ENCODE measurements at regions not wholly inside any gene's neighbourhood (a gene's known extent, or its start where the extent isn't known, plus 50 kb on each side); places are given as distances from the start of the nearest gene placed in this dataset.

GRCh38 chr13:34640179-34640992, 301.7 kb upstream of the NBEA start:
- no TSS peak for BruUV-seq (replicated peaks)
- CTCF ChIA-PET = no interaction called here
- Histone ChIP-seq H4K20me1 (ENCODE audit: insufficient read depth) (no peaks in the 10 kb centered on the region), H3K4me3 (no peak overlapping the region), H3K79me2 (ENCODE audit: low read depth) (no peaks in the 10 kb centered on the region), H3K27ac (no peak overlapping the region), H3K36me3 (ENCODE audit: low read depth) (no peaks in the 10 kb centered on the region), H3F3A (ENCODE audit: insufficient read depth, low read depth) (no peaks in the 10 kb centered on the region), H3K27me3 (ENCODE audit: insufficient read depth, low read depth) (no peaks in the 10 kb centered on the region), H3K4me1 (replicated peaks; ENCODE audit: insufficient read depth) (no peaks in the 10 kb centered on the region), H3K9me3 (ENCODE audit: insufficient read depth, low read depth) (no peaks in the 10 kb centered on the region), H3K4me2 (no peak overlapping the region), H3K9me2 (ENCODE audit: insufficient read depth) (no peaks in the 10 kb centered on the region), H2AFZ (no peak overlapping the region)
- POLR2A ChIA-PET (ENCODE audit: unreplicated experiment) = no interaction called here
- no peak for DNase-seq
- TF ChIP-seq EZH2 (IDR thresholded peaks at IDR 0.05; ENCODE audit: low read depth) = no peak
- intact Hi-C loops (cut with micrococcal nuclease; ENCODE audit: unreplicated experiment) = no loop called here

- no peaks in the 10 kb centered on the region for H3K36me3 ChIP-seq (ENCODE audit: low read depth)
- H3F3A ChIP-seq (ENCODE audit: insufficient read depth, low read depth) = no peaks in the 10 kb centered on the region
- no peaks in the 10 kb centered on the region for H3K27me3 ChIP-seq (ENCODE audit: insufficient read depth, low read depth)
- H3K4me2 ChIP-seq = no peak overlapping the region
- no peaks in the 10 kb centered on the region for H3K9me2 ChIP-seq (ENCODE audit: insufficient read depth)
- CTCF ChIA-PET = no interaction called here
- no peak overlapping the region for H3K27ac ChIP-seq
- POLR2A ChIA-PET (ENCODE audit: unreplicated experiment) = no interaction called here
- no peaks in the 10 kb centered on the region for H4K20me1 ChIP-seq (ENCODE audit: insufficient read depth)
- H3K4me1 ChIP-seq (replicated peaks; ENCODE audit: insufficient read depth) = no peaks in the 10 kb centered on the region
- TF ChIP-seq CTCF (conservative IDR thresholded peaks at IDR 0.05) (no peak), EZH2 (IDR thresholded peaks at IDR 0.05; ENCODE audit: low read depth) (no peak)
- no peak for DNase-seq
- H3K9me3 ChIP-seq (ENCODE audit: insufficient read depth, low read depth) = no peaks in the 10 kb centered on the region
- H2AFZ ChIP-seq = no peak overlapping the region
- BruUV-seq (replicated peaks) = no TSS peak
- no peak overlapping the region for H3K4me3 ChIP-seq
- no peaks in the 10 kb centered on the region for H3K79me2 ChIP-seq (ENCODE audit: low read depth)
- intact Hi-C loops (cut with micrococcal nuclease; ENCODE audit: unreplicated experiment) = no loop called here
Observed at GRCh38 chr13:34640993-34641330, 301.1 kb upstream of the NBEA start.

- ChIA-PET POLR2A (ENCODE audit: unreplicated experiment) (no interaction called here), CTCF (no interaction called here)
- no TSS peak for BruUV-seq (replicated peaks)
- no peak for TF ChIP-seq CTCF (conservative IDR thresholded peaks at IDR 0.05)
- Histone ChIP-seq H3K27me3 (ENCODE audit: insufficient read depth, low read depth) (no peaks in the 10 kb centered on the region), H4K20me1 (ENCODE audit: insufficient read depth) (no peaks in the 10 kb centered on the region), H3K4me1 (replicated peaks; ENCODE audit: insufficient read depth) (peaks cover 6% of the 10 kb centered on the region), H3K36me3 (ENCODE audit: low read depth) (no peaks in the 10 kb centered on the region), H2AFZ (no peak overlapping the region), H3K79me2 (ENCODE audit: low read depth) (no peaks in the 10 kb centered on the region), H3K4me2 (peak overlapping the region; percentile 31; the same call in 1 of the 2 replicates), H3F3A (ENCODE audit: insufficient read depth, low read depth) (0 out of 2 replicates have a peak, but pooled peaks cover 6% of the 10 kb centered on the region), H3K4me3 (no peak overlapping the region), H3K27ac (peak overlapping the region; percentile 42), H3K9me2 (ENCODE audit: insufficient read depth) (no peaks in the 10 kb centered on the region), H3K9me3 (ENCODE audit: insufficient read depth, low read depth) (no peaks in the 10 kb centered on the region)
- intact Hi-C loops (cut with micrococcal nuclease; ENCODE audit: unreplicated experiment) = no loop called here
- peak in 1 of 2 experiments; percentile 72 for DNase-seq
Observed at GRCh38 chr13:34647379-34648150, 294.5 kb upstream of the NBEA start.
